ENCODE measurements at regions not wholly inside any gene's neighbourhood (a gene's known extent, or its start where the extent isn't known, plus 50 kb on each side); places are given as distances from the start of the nearest gene placed in this dataset.

DNA sequence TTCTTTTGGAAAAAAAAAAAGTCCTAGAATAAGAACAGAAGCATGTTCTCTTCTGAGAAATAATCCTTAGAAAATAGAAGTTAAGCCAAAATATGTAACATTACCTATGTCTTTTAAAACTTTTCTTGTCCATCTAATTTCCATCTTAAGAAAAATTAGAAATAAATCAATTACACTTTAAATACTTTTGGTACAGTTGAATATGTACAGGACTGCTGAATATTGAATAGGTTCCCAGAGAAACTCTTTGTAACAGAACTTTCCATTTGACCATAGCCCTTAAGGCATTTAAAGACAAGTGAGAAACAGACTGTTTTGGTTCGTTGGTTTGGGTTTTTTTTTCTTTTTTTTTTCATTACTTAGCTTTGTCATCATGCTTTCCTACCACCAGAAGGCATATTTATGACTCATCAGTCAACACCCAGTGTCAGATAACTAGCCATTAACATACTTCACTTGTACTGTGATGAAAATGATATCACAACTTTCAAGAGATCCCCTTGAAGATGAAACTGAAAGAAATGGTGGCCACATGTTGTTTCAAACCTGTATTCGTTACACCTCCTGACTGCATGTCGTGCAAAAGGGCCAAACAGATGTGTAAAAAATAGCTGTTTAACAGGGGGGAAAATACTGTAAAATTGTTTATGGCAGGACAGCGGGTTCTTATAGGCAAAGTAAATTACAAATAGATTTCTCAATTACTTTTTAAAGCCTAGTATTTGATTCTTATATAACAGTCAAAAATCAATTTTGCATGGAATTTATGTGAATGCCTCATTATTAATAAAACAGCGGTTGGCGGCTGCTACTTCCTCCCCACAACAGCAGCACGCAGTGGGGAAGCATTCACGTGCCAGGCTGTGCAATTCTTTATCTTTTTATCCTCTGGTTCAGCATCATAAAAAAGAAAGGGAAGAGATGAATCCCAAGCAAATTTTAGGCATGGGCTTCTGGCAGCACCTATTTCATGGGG lies 280.7 kb upstream of the HNRNPA3 start:
- intact Hi-C loops (cut with DNase I; ENCODE audit: low total_unique reads) = no loop called here
- TF ChIP-seq, protein P1, sequence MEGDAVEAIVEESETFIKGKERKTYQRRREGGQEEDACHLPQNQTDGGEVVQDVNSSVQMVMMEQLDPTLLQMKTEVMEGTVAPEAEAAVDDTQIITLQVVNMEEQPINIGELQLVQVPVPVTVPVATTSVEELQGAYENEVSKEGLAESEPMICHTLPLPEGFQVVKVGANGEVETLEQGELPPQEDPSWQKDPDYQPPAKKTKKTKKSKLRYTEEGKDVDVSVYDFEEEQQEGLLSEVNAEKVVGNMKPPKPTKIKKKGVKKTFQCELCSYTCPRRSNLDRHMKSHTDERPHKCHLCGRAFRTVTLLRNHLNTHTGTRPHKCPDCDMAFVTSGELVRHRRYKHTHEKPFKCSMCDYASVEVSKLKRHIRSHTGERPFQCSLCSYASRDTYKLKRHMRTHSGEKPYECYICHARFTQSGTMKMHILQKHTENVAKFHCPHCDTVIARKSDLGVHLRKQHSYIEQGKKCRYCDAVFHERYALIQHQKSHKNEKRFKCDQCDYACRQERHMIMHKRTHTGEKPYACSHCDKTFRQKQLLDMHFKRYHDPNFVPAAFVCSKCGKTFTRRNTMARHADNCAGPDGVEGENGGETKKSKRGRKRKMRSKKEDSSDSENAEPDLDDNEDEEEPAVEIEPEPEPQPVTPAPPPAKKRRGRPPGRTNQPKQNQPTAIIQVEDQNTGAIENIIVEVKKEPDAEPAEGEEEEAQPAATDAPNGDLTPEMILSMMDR (IDR thresholded peaks at IDR 0.05) = no peak
- TF ChIP-seq POLR2A (IDR thresholded peaks at IDR 0.05) = no peak
- DNase-seq = no peak
- 76 to 80% methylated on average over 8 of the region's 8 CpGs for WGBS, 2 donors
- H3K4me3 ChIP-seq = no peak overlapping the region
- H3K27me3 ChIP-seq = no peaks in the 10 kb centered on the region
- H3K36me3 ChIP-seq (ENCODE audit: low read depth, missing control alignments) = no peaks in the 10 kb centered on the region
- no peaks in the 10 kb centered on the region for H3K4me1 ChIP-seq
- H3K9me3 ChIP-seq = no peaks in the 10 kb centered on the region
- no peak overlapping the region for H3K27ac ChIP-seq

DNA sequence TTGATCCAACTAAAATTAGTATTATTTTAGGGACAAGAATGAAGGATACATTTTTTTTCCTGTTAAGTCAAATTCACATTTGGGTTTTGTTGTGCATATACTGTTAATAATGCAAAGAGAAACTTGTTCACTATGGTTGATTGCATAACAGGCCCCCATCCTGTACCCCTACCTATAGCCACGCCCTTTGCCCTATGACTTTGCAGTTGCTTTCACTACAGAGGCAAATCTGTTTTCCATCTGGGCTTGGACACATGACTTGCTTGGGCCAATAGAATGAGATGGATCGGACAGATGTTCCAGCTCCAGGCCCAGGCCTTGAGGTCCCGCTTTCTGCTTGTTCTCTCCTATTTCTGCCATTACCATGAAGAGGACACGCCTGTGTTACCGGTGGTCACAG lies 278.5 kb upstream of the HNRNPA3 start:
- 82 to 93% methylated on average over 5 of the region's 5 CpGs for WGBS, 2 donors
- Histone ChIP-seq H3K4me3 (no peak overlapping the region), H3K4me1 (no peaks in the 10 kb centered on the region), H3K27ac (no peak overlapping the region), H3K9me3 (no peaks in the 10 kb centered on the region), H3K36me3 (ENCODE audit: low read depth, missing control alignments) (no peaks in the 10 kb centered on the region), H3K27me3 (no peaks in the 10 kb centered on the region)
- intact Hi-C loops (cut with DNase I; ENCODE audit: low total_unique reads) = no loop called here
- DNase-seq = no peak
- TF ChIP-seq POLR2A (IDR thresholded peaks at IDR 0.05) = no peak
- TF ChIP-seq, protein P1 (IDR thresholded peaks at IDR 0.05) = no peak

DNA sequence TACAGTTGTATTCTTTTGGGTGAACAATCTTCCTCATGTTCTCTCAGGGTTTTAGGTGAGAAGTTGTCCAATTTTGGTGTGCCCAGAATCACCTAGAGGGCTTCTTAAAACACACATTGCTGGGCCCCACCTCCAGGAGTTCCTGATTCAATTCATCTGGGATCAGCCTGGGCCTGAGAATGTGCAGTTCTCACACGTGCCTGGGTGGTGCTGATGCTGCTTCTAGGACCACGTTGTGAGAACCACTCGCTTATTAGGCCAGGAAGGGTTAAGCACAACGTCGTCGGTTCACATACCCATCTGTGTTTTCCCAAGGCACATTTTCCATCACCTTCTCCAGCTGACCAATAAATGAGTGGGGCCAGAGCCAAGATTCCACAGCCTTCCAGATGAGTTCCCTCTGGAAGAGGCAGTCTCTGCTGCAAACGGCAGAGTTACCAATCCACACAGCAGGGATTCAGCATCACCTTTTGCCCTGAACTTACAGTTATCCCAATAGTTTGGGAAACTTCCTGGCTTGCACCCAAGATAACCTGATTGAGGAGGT lies 277.7 kb upstream of the HNRNPA3 start:
- H3K27me3 ChIP-seq = no peaks in the 10 kb centered on the region
- H3K9me3 ChIP-seq = no peaks in the 10 kb centered on the region
- TF ChIP-seq, protein P1 (IDR thresholded peaks at IDR 0.05) = no peak
- TF ChIP-seq POLR2A (IDR thresholded peaks at IDR 0.05) = no peak
- no peaks in the 10 kb centered on the region for H3K36me3 ChIP-seq (ENCODE audit: low read depth, missing control alignments)
- no peak overlapping the region for H3K27ac ChIP-seq
- H3K4me3 ChIP-seq = no peak overlapping the region
- WGBS, 2 donors = 32 to 36% methylated on average over 7 of the region's 7 CpGs
- intact Hi-C loops (cut with DNase I; ENCODE audit: low total_unique reads) = no loop called here
- DNase-seq = no peak
- H3K4me1 ChIP-seq = no peaks in the 10 kb centered on the region

DNA sequence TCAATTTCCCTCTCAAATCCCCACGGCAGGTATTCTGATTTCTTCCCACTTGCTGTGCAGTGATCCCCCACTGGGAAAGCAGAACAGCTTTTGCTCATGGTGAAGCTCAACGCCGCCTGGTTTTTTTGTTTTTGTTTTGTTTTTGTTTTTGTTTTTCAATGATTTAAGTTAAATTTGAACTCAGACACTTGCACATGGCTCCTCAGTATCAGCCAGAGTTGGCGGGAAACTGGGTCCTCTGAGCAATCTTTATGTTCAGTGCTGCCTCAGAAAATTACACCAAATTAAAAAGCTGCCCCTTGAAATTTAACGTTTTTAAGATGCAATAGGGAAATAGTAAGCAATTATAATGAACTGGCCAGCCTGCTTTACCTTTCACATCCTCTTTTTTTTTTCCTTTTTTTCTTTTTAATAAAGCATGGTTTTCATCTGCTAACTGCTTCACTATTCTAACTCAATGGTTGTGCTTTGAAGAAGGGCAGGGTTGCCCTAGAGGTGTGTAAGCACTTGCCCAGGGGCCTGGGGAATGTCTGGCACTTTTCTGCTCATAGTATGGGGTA lies 277.0 kb upstream of the HNRNPA3 start:
- DNase-seq = no peak
- Histone ChIP-seq H3K27me3 (no peaks in the 10 kb centered on the region), H3K27ac (no peak overlapping the region), H3K4me1 (no peaks in the 10 kb centered on the region), H3K36me3 (ENCODE audit: low read depth, missing control alignments) (no peaks in the 10 kb centered on the region), H3K9me3 (no peaks in the 10 kb centered on the region), H3K4me3 (no peak overlapping the region)
- TF ChIP-seq, protein P1 (IDR thresholded peaks at IDR 0.05) = no peak
- no peak for TF ChIP-seq POLR2A (IDR thresholded peaks at IDR 0.05)
- WGBS, 2 donors = 72 to 75% methylated on average over 5 of the region's 5 CpGs
- intact Hi-C loops (cut with DNase I; ENCODE audit: low total_unique reads) = no loop called here
